Hematopoietic multipotent progenitor cell treated with erythropoietin and hydrocortisone succinate and interleukin-3 and kit ligand, for 8 days (in vitro differentiated cells): ENCODE measurements at regions not wholly inside any gene's neighbourhood (a gene's known extent, or its start where the extent isn't known, plus 50 kb on each side); places are given as distances from the start of the nearest gene placed in this dataset.
A peak's percentile ranks its signal among the peaks of the same experiment; 100 is the strongest.

ENCODE experiments used
- DNase-seq: peaks from one replicate; pipeline ENCODE4 v3.0.0-alpha.2; 2015

- DNase-seq: no peak
Measured at GRCh38 chr20:51216850-51217249, 193.9 kb upstream of the KCNG1 start.

DNA sequence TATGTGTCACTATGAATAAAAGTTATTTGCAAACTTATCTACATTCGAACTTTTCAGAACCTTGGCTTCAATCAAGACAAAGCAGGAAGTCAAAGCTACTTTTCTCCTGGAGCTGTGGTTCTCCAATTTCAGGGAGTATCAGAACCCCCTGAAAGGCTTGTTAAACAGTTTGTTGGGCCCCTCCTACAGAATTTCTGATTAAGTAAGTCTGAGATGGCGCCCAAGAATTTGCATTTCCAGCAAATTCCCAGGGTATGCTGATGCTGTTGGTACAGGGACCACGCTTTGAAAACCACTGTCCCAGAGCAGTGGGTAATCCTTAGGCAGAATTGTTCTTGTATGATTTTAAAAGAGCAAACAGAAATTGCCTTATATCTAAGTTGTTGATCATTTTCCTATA is 189.9 kb upstream of the KCNG1 start:
- no peak for DNase-seq

DNA sequence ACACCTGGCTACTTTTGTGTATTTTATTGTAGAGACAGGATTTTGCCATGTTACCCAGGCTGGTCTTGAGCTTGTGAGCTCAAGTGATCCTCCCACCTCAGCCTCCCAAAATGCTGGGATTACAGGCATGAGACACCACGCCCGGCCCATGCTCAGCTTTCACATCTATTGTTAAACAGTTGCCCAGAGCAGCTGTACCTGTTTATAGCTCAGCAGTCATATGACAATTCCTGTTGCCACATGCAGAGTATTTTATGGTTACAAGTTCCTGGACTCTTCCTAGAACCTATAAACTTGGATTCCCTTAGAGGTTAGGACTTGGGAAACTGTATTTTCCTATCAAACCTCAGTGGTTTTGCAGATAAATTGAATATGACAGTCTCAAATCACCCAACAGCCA is 188.3 kb upstream of the KCNG1 start:
- DNase-seq: no peak

DNA sequence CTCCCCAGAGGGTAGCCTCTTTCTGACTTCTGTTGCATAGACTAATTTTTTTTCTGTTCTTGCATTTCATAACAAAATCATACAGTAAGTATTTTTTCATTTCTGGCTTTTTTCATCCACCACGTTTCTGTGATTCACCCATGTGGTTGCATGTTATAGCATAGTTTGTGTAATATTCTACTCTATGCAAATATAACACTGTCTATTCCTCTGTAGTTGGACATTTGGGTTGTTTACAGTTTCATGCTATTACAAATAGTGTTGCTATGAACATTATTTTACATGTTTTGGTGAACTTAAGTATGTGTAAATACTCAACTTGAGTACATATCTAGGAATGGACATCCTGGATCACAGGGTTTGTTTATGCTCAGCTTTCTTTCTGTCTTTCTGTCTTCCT is 187.2 kb upstream of the KCNG1 start:
- DNase-seq: no peak

- DNase-seq: no peak
Measured at GRCh38 chr20:51208162-51208561, 185.3 kb upstream of the KCNG1 start.

DNA sequence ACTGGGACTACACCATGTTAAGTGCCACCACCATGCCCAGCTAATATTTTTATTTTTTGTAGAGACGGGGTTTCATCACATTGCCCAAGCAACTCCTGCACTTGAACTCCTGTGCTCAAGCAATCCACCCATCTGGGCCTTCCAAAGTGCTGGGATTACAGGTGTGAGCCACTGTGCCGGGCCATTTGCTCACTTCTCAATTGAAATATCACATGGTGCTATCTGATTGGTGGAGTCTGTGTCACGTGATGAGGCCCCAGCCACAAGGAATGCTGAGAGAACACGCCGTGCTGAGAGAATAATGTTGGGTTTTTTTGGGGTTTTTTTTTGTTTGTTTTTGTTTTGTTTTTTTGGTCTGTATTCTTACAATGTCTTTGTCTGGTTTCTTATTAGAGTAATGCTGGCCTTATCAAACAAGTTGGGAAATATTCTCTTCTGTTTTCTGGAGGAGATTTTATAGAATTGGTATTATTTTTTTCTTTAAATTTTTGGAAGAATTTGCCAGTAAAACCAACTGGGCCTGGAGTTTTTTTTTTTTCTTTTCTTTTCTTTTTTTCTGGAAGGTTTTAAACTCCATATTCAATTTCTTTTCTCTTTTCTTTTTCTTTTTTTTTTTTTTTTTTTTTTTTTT is 183.2 kb upstream of the KCNG1 start:
- no peak for DNase-seq

DNA sequence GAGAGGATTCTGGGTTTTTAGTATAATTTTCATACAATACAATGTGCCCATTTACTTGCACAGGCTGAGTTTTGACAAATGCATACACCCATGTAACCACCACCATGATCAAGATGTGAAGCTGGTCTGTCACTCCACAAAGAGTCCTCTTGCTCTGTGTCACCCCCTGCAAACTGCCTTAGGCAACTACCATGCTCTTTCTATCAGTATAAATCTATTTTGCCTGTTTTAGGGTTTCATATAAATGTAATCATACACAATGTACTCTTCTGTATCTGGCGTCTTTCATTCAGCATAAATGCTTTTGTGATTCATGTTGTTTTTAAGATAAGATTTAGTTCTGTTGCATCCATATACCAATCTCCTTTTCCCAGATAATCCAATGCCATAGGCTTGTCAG is 181.9 kb upstream of the KCNG1 start:
- DNase-seq: no peak

- DNase-seq: no peak
Measured at GRCh38 chr20:51204051-51204715, 181.3 kb upstream of the KCNG1 start.

- DNase-seq: no peak
Measured at GRCh38 chr20:51202304-51202703, 179.4 kb upstream of the KCNG1 start.

- no peak for DNase-seq
Measured at GRCh38 chr20:51199920-51200319, 177.0 kb upstream of the KCNG1 start.

GRCh38 chr20:51198876-51199523 is 176.1 kb upstream of the KCNG1 start:
- no peak for DNase-seq

- no peak for DNase-seq
Measured at GRCh38 chr20:51198238-51198637, 175.3 kb upstream of the KCNG1 start.

DNA sequence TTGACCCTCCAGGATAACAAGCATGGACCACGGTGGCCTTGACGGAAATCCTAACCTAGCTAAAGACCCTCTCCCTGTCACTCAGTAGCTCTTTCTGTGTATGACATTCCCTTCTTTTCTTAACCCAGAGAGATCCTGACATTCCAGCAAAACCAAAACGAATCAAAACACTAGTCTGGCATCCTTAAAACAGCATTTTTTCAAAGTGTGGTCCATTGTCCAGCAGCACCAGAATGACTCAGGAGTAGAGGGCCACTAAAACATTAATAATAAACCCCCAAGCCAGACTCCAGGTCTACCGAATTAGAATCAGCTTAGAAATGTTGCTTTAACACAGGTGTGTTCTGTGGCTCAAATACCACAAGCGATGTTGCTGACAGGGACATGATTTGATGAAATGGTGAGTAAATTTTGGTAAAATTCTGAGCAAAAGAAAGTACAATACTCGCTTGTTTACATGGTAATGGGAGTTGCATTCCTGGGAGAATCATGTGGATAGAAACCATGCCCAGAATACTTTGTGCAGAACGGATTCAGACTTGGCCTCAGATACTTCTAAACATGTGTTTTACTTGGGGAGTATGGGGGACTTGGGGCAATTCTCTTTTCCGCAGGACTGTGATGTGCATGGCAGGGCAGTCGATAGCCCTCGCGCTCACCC is 174.2 kb upstream of the KCNG1 start:
- no peak for DNase-seq

DNA sequence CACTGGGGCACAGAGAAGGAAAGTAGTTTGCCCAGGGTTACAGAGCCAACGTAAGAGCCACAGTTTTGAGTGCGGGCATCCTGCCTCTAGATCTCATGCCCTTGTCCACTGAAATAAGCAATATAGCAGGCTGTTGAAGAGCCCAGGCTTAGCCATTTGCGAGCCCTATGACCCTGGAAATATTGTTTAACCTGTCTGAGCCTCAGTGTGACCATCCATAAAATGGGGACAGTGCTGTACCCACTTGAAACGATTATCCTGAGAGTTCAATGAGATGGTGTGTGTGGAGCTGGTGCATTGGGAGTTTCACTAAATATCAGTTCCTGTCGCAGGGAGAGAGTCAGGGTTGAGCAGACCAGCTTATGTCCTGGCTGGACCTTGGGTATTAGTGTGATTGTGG is 173.1 kb upstream of the KCNG1 start:
- no peak for DNase-seq

DNA sequence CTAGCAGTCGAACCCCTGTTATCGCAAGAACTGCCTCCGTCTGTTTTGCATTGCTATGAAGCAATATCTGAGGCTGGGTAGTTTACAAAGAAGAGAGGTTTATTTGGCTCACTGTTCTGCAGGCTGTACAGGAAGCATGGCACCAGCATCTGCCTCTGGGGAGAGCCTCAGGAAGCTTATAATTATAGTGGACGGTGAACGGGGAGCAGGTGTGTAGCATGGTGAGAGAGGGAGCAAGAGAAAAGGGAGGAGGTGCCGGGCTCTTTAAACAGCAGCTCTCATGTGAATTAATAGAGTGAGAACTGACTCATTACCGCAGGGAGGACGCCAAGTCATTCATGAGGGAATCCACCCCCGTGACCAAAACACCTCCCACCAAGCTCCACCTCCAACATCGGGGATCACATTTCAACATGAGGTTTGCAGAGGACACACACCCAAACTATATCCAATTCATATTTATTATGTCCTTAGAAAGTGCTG is 172.6 kb upstream of the KCNG1 start:
- DNase-seq: no peak

DNA sequence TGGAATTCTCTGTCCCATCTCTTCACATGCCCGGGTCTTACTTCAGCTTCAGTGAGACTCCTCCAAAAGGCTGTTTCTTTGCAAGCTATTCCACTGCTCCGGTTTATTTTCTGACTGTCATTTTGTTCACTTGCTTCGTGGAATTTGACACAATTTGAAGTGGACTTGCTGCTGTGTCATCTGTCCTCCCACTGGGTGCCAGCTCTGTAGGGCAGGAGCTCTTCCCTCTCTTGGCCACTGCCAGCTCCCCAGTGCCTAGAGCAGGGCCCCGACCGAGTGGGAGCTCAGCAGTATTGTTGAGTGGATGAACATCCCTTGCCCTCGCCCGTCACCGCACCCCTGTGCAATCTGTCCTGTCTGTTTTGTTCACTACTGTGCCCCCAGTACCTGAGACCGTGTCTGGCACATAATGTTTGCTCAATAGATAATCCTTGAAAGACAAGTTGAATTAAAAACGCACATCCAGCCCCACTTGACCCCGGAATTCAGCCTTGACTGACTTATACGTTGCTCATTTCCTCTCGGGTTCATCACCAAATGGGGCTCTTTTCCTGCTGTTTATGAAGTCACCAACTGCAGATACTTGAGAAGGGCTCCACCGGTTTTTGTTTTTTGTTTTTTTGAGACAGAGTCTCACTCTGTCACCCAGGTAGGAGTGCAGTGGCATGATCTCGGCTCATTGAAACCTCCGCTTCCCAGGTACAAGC is 170.3 kb upstream of the KCNG1 start:
- no peak for DNase-seq

DNA sequence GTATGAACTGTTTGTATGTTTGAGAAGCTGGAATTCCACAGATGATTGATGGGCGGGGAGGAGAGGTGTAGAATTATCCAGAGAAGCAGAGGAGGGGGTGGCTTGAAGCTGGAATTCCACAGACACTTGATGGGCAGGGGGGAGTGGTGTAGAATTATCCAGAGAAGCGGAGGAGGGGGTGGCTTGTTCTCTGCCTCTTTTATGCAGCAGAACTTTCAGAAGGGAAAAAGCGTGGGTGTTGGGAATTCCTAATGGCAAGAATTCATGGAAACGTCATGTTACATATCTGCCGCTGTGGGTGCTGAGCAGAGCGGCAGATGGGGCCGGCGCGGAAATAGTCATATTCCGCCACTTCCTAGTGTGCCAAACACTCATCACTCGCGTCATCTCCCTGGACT is 167.9 kb upstream of the KCNG1 start:
- DNase-seq: no peak

DNA sequence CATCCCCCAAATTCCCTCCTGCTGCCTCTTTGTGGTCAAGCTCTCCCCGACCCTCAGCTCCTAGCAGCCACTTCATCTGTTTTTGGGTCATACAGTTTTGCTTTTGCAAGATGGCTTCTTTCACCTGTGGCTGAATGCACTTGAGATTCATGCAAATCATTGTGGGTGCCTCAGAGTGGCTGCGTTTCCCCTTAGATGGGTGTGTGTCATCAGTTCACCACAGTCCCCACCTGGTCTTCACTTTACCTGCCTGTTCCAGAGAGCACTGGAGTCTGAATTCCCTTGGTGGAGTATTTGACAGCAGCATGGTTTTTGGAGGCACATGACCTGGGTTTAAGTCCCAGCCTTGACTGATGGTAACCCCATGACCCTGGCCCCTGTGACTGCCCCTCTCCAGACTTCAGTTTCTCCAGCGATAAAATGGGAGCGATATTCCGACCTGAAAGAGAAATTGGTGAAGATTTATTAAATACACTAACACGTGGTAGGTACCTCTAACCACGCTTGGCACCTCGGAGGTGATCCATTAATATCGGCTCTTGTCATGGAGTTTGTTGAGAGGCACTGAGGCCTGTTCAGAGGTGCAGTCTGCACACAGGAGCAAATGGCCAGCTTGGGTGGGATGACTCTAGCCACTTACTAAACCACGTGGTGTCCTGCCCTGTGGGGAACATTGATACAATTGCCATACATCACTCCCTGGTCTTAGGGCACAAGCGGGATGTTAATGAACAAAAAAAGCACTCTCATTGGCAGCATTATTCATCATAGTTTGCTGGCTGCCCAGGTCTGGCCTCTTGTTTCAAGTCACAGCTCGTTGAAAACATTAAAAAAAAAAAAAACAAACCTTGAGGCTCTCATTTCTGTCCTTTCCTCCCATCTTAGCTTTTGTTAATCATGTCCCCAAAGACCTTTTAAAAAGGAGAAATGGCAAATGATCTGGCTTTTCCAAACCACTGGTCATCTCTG is 167.2 kb upstream of the KCNG1 start:
- DNase-seq: no peak

DNA sequence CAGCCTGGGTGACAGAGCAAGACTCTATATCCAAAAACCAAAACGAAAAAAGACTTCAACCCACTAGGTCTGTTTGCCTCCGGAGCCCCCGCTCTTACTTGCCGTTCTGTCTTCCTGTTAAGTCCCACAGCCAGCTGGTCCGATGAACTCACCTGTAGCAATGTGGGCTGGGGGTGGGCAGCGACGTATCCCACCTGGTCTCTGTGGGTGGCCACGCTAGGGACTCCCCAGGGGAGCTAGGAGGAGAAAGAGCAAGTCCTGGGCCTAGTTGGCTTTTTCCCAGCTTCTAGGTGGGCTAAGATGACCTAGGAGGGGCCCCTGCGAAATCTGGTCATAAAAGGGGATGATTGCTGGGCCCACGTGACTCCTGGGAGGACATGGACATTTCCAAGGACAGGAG is 166.0 kb upstream of the KCNG1 start:
- DNase-seq: no peak

DNA sequence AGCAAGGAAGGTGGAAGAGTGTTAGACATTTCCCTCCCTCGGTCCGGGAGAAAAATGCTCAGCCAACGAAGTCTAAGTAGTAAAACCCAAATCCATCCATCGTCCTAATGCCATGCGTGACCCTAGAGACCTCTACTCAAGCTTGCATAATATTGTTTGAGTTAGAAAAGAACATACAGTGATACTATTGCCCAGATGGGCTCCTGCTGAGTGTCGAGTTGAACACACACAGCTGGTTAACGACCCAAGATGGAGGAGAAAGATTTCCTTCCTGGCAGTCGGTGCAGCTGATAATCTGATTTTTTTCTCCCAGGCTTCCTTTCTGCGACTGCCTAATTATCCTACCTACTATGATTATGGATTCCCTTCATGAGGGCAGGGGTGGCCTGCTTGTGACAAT is 164.4 kb upstream of the KCNG1 start:
- DNase-seq: no peak

DNA sequence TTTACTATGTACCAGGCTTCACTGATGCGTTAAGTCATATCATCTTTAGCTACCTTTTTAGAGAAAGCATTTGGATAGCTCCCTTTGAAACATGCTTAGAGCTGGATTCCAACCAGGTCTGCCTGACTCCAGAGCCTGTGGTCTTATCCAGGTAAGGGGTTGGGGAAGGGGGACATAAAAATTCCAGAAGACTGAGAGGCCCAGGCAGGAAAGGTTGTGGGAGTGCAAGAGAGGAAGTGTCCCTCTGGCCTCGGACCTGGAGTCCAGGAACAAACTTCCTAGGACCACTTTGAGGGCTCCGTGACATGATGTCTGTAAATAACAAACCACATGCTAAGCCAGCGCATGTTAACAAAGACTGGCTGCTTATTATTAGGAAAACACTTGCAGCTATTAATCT is 163.0 kb upstream of the KCNG1 start:
- DNase-seq: no peak

DNA sequence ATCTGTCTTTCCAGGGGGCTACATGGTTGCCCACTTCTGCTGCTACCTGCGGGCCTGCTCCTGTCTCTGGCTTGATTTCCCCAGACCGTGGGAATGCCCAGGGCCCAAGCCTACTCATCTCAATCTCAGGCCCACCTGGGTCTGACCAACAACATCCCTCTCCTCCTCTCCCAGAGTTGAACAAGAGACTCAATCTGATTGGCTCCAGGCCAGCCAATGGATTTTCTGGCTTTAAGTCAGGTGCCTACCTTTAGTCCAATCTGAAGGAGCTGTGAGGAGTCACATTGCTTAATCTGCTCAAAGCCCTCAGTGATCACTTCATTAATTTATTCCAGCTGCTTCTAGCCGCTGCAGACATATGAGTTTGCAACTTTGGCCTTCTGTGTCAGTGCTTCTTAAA is 162.4 kb upstream of the KCNG1 start:
- peak; percentile 7 for DNase-seq
